SK-N-SH (cell line): ENCODE measurements at regions not wholly inside any gene's neighbourhood (a gene's known extent, or its start where the extent isn't known, plus 50 kb on each side); places are given as distances from the start of the nearest gene placed in this dataset.
A peak's percentile ranks its signal among the peaks of the same experiment; 100 is the strongest.

Experiments used
- CTCF ChIA-PET: fragments of 300-600, 350-600 bp; formaldehyde crosslinking; extraction: SDS; loops from one replicate; lab custom pipeline; 2021; lab: Yijun Ruan, JAX
- POLR2A ChIA-PET: fragments of 350-600 bp; sonication (Branson Sonifier 250); formaldehyde crosslinking; extraction: SDS; loops from one replicate; lab custom pipeline; 2020; ENCODE audit warnings: antibody characterized with exemption, inconsistent platforms; lab: Yijun Ruan, JAX
- DNase-seq: peaks from one replicate; pipeline ENCODE4 v3.0.0; 2012
- H2AFZ ChIP-seq: fragments of 200-600 bp; sonication (generic); 2 replicates; pipeline ENCODE4 v1.8.1; 2016; ENCODE audit warnings: antibody characterized with exemption, mild to moderate bottlenecking, low read depth
- H3F3A ChIP-seq: fragments of 200-600 bp; sonication (generic); replicated peaks from 2 replicates; pipeline ENCODE3; 2016; ENCODE audit warnings: antibody characterized with exemption, mild to moderate bottlenecking; ENCODE audit not compliant: insufficient read depth
- H3K27ac ChIP-seq, 2 experiments: fragments of 200-500 bp in 1 of 2; fragments of 200-600 bp in 1 of 2; sonication (Bioruptor generic) in 1 of 2; sonication (generic), shearing (Covaris generic) in 1 of 2; 2 replicates each; pipeline versions ENCODE4 v1.5.1 to v1.6.1; 2014 to 2016; ENCODE audit warnings: low read depth in 2 of 2, inconsistent platforms in 1 of 2, low read length in 1 of 2, mild to moderate bottlenecking in 1 of 2, mixed read lengths in 1 of 2
- H3K27me3 ChIP-seq: fragments of 200-600 bp; sonication (generic), shearing (Covaris generic); 2 replicates; pipeline ENCODE4 v1.6.1; 2016; ENCODE audit warnings: mixed run types; ENCODE audit not compliant: insufficient read depth
- H3K36me3 ChIP-seq, 2 experiments: fragments of 200-500 bp in 1 of 2; fragments of 200-600 bp in 1 of 2; sonication (Bioruptor generic) in 1 of 2; sonication (generic) in 1 of 2; replicated peaks in 1 of 2; 2 replicates each; pipeline versions ENCODE3 to v1.5.1; 2014 to 2016; ENCODE audit warnings: low read length in 1 of 2, mild to moderate bottlenecking in 1 of 2; ENCODE audit not compliant: insufficient read depth in 2 of 2, control insufficient read depth in 1 of 2
- H3K4me1 ChIP-seq, 2 experiments: fragments of 200-500 bp in 1 of 2; fragments of 200-600 bp in 1 of 2; sonication (Bioruptor generic) in 1 of 2; sonication (generic), shearing (Covaris generic) in 1 of 2; 2 replicates each; pipeline versions ENCODE4 v1.5.1 to v1.6.1; 2014 to 2016; ENCODE audit warnings: low read depth in 1 of 2, low read length in 1 of 2, mixed run types in 1 of 2; ENCODE audit not compliant: insufficient read depth in 2 of 2, control insufficient read depth in 1 of 2
- H3K4me2 ChIP-seq: fragments of 200-600 bp; sonication (generic), shearing (Covaris generic); 2 replicates; pipeline ENCODE4 v1.6.1; 2017; ENCODE audit warnings: mixed run types
- H3K4me3 ChIP-seq, 2 experiments: fragments of 200-500 bp in 1 of 2; fragments of 200-600 bp in 1 of 2; sonication (Bioruptor generic) in 1 of 2; sonication (generic), shearing (Covaris generic) in 1 of 2; 2 replicates each; pipeline versions ENCODE4 v1.5.1 to v1.8.1; 2014 to 2016; ENCODE audit warnings: low read depth in 2 of 2, inconsistent platforms in 1 of 2, low read length in 1 of 2, mild to moderate bottlenecking in 1 of 2, mixed read lengths in 1 of 2, moderate library complexity in 1 of 2
- H3K79me2 ChIP-seq: fragments of 200-600 bp; sonication (generic); 2 replicates; pipeline ENCODE4 v1.8.1; 2017; ENCODE audit warnings: mild to moderate bottlenecking; ENCODE audit not compliant: insufficient read depth
- H3K9ac ChIP-seq: fragments of 200-600 bp; sonication (generic); 2 replicates; pipeline ENCODE4 v1.6.1; 2017; ENCODE audit warnings: mixed run types
- H3K9me2 ChIP-seq: fragments of 200-600 bp; sonication (generic); 2 replicates; pipeline ENCODE4 v1.6.1; 2017; ENCODE audit warnings: mixed run types
- H3K9me3 ChIP-seq: fragments of 200-600 bp; sonication (generic); 2 replicates; pipeline ENCODE4 v1.6.1; 2017; ENCODE audit warnings: mixed run types, mild to moderate bottlenecking, moderate library complexity
- H4K20me1 ChIP-seq: fragments of 200-600 bp; sonication (generic); 2 replicates; pipeline ENCODE4 v1.6.1; 2017; ENCODE audit warnings: mild to moderate bottlenecking, mixed run types; ENCODE audit not compliant: insufficient read depth
- EZH2phosphoT487 ChIP-seq: fragments of 200-600 bp; sonication (generic); IDR thresholded peaks from 2 replicates; pipeline ENCODE4 v1.6.1; 2017; ENCODE audit warnings: low read depth, mixed run types, mild to moderate bottlenecking, antibody characterized with exemption, moderate library complexity, borderline replicate concordance
- FOXJ3 ChIP-seq: sonication (generic); formaldehyde crosslinking; IDR thresholded peaks from 2 replicates; pipeline ENCODE4 v1.5.1; 2020; ENCODE audit warnings: mild to moderate bottlenecking, missing genetic modification reagents
- GABPA ChIP-seq: IDR thresholded peaks from 2 replicates; pipeline ENCODE4 v1.4.0; 2012; ENCODE audit warnings: low read depth, mild to moderate bottlenecking
- JUND ChIP-seq: IDR thresholded peaks from 2 replicates; pipeline ENCODE4 v1.4.0; 2012
- MXI1 ChIP-seq: IDR thresholded peaks from 2 replicates; pipeline ENCODE4 v1.6.1; 2012; ENCODE audit warnings: mild to moderate bottlenecking, low read depth, low read length, improper control_type of control experiment
- NRF1 ChIP-seq: IDR thresholded peaks from 2 replicates; pipeline ENCODE4 v1.6.1; 2012; ENCODE audit warnings: low read depth, mild to moderate bottlenecking, low read length
- PBX3 ChIP-seq: IDR thresholded peaks from 2 replicates; pipeline ENCODE4; 2012
- POLR2AphosphoS5 ChIP-seq: IDR thresholded peaks from 2 replicates; pipeline ENCODE4 v1.6.1; 2012; ENCODE audit warnings: low read depth, low read length
- RCOR1 ChIP-seq: fragments of 150-350 bp; IDR thresholded peaks from 2 replicates; pipeline ENCODE4 v1.6.1; 2017; ENCODE audit warnings: antibody characterized with exemption, low read length
- TAF1 ChIP-seq: IDR thresholded peaks from 2 replicates; pipeline ENCODE4 v1.6.1; 2012; ENCODE audit warnings: low read depth, mild to moderate bottlenecking, low read length, moderate library complexity, borderline replicate concordance
- TEAD4 ChIP-seq: IDR thresholded peaks from 2 replicates; pipeline ENCODE4 v1.4.0; 2012; ENCODE audit warnings: mild to moderate bottlenecking, borderline replicate concordance; ENCODE audit not compliant: insufficient read depth
- YY1 ChIP-seq: IDR thresholded peaks from 2 replicates; pipeline ENCODE4 v1.4.0; 2012; ENCODE audit warnings: low read depth, mild to moderate bottlenecking
- ZBTB33 ChIP-seq: IDR thresholded peaks from 2 replicates; pipeline ENCODE4 v1.4.0; 2012; ENCODE audit warnings: low read depth, borderline replicate concordance
- WGBS: methylation state at CpG from one replicate; pipeline ENCODE4 v1.1.6; 2017; ENCODE audit warnings: low lambda C conversion rate; 5-methylcytosine and 5-hydroxymethylcytosine counted together

GRCh38 chr1:81542196-81542595 lies 258.5 kb upstream of the ADGRL2 start (continued):
- TF ChIP-seq MXI1 (no peak), NRF1 (no peak), PBX3 (no peak), ZBTB33 (no peak), POLR2AphosphoS5 (no peak), RCOR1 (no peak), EZH2phosphoT487 (no peak)

GRCh38 chr1:81540216-81540615 lies 260.5 kb upstream of the ADGRL2 start:
- Histone ChIP-seq H2AFZ (no peak overlapping the region), H4K20me1 (no peaks in the 10 kb centered on the region), H3K36me3 (no peaks in the 10 kb centered on the region), H3K4me2 (no peak overlapping the region), H3K9ac (no peak overlapping the region), H3K9me3 (no peaks in the 10 kb centered on the region), H3K79me2 (no peaks in the 10 kb centered on the region), H3K4me3 (no peak overlapping the region), H3F3A (no peaks in the 10 kb centered on the region), H3K4me1 (peaks cover 0 to 2% of the 10 kb centered on the region in 2 experiments; a peak in 2 of 4 replicates), H3K27ac (peak overlapping the region in 1 of 2 experiments; percentile 22; a peak in 1 of 4 replicates), H3K9me2 (no peaks in the 10 kb centered on the region), H3K27me3 (no peaks in the 10 kb centered on the region)
- TF ChIP-seq TEAD4 (no peak), FOXJ3 (CRISPR knock-in tag) (no peak), YY1 (no peak), JUND (no peak), ZBTB33 (no peak)
- ChIA-PET CTCF (interaction anchor here (1.0 kb wide), 1 partner anchor 9 kb away, joined by 3 read pairs; no protein-coding TSS in a partner anchor), POLR2A (no interaction called here)
- no peak for DNase-seq

- ChIA-PET CTCF (no interaction called here), POLR2A (interaction anchor here (0.9 kb wide), 1 partner anchor 223 kb away, joined by 3 read pairs; no protein-coding TSS in a partner anchor)
- H3K79me2 ChIP-seq: no peaks in the 10 kb centered on the region
- peaks cover 0 to 2% of the 10 kb centered on the region in 2 experiments; a peak in 1 of 4 replicates for H3K4me1 ChIP-seq
- H3K4me2 ChIP-seq: no peak overlapping the region
- no peaks in the 10 kb centered on the region for H3K36me3 ChIP-seq
- no peak overlapping the region for H2AFZ ChIP-seq
- WGBS: 84% methylated on average over 3 of the region's 3 CpGs
- no peaks in the 10 kb centered on the region for H3K9me2 ChIP-seq
- H3K4me3 ChIP-seq: no peak overlapping the region
- TF ChIP-seq TAF1 (no peak), GABPA (no peak)
- H3K27me3 ChIP-seq: no peaks in the 10 kb centered on the region
- no peaks in the 10 kb centered on the region for H3K9me3 ChIP-seq
- H4K20me1 ChIP-seq: no peaks in the 10 kb centered on the region
- H3K27ac ChIP-seq: no peak overlapping the region
- H3F3A ChIP-seq: no peaks in the 10 kb centered on the region
- peak; percentile 16 for DNase-seq
- no peak overlapping the region for H3K9ac ChIP-seq
These were observed 271.7 kb upstream of the ADGRL2 start for GRCh38 chr1:81529014-81529413.
